WTC11 (cell line): ENCODE measurements at regions not wholly inside any gene's neighbourhood (a gene's known extent, or its start where the extent isn't known, plus 50 kb on each side); places are given as distances from the start of the nearest gene placed in this dataset.

Experiments
- ARID4B ChIP-seq: sonication (generic); formaldehyde crosslinking; IDR thresholded peaks from 2 replicates; pipeline ENCODE4 v1.8.0; 2023; ENCODE audit warnings: missing genetic modification reagents, mild to moderate bottlenecking, borderline replicate concordance
- ATF2 ChIP-seq: sonication (generic); formaldehyde crosslinking; IDR thresholded peaks from 2 replicates; pipeline ENCODE4 v1.8.1; 2022; ENCODE audit warnings: low read depth, missing genetic modification reagents, borderline replicate concordance
- CTCF ChIP-seq: fragments of 200-600 bp; IDR thresholded peaks from 2 replicates; pipeline ENCODE4 v1.8.0; 2022; ENCODE audit warnings: antibody characterized with exemption
- E2F4 ChIP-seq: sonication (generic); formaldehyde crosslinking; IDR thresholded peaks from 2 replicates; pipeline ENCODE4 v1.8.1; 2022; ENCODE audit warnings: low read depth, mild to moderate bottlenecking, moderate library complexity, missing genetic modification reagents, borderline replicate concordance
- EMX1 ChIP-seq: fragments of 250-450 bp; sonication (Bioruptor Pico); IDR thresholded peaks from 2 replicates; pipeline ENCODE4 v1.8.0; 2021; ENCODE audit warnings: mild to moderate bottlenecking
- ETV6 ChIP-seq: sonication (generic); formaldehyde crosslinking; IDR thresholded peaks from 2 replicates; pipeline ENCODE4 v1.8.1; 2022; ENCODE audit warnings: mild to moderate bottlenecking, missing genetic modification reagents
- HMGXB4 ChIP-seq: sonication (generic); formaldehyde crosslinking; IDR thresholded peaks from 2 replicates; pipeline ENCODE4 v1.8.1; 2023; ENCODE audit warnings: mild to moderate bottlenecking, moderate library complexity, missing genetic modification reagents
- JUN ChIP-seq: sonication (generic); formaldehyde crosslinking; IDR thresholded peaks from 2 replicates; pipeline ENCODE4 v1.8.0; 2023; ENCODE audit warnings: mild to moderate bottlenecking, missing genetic modification reagents
- MLX ChIP-seq: sonication (generic); formaldehyde crosslinking; IDR thresholded peaks from 2 replicates; pipeline ENCODE4 v1.8.1; 2023; ENCODE audit warnings: mild to moderate bottlenecking, missing genetic modification reagents, moderate library complexity
- PRRX2 ChIP-seq: fragments of 250-450 bp; sonication (Bioruptor Pico); IDR thresholded peaks from 2 replicates; pipeline ENCODE4 v1.8.0; 2021; ENCODE audit warnings: mild to moderate bottlenecking
- RORB ChIP-seq: fragments of 250-450 bp; sonication (Bioruptor Pico); IDR thresholded peaks from 2 replicates; pipeline ENCODE4 v1.9.0; 2021; ENCODE audit warnings: mild to moderate bottlenecking
- ZBTB43 ChIP-seq: sonication (generic); formaldehyde crosslinking; IDR thresholded peaks from 2 replicates; pipeline ENCODE4 v1.8.1; 2023; ENCODE audit warnings: mild to moderate bottlenecking, missing genetic modification reagents
- ZNF281 ChIP-seq: sonication (generic); formaldehyde crosslinking; IDR thresholded peaks from 2 replicates; pipeline ENCODE4 v1.8.0; 2023; ENCODE audit warnings: mild to moderate bottlenecking, missing genetic modification reagents

- TF ChIP-seq E2F4, result no peak
- TF ChIP-seq ARID4B, result no peak
- no peak for TF ChIP-seq ZBTB43 (CRISPR knock-in tag)
- TF ChIP-seq CTCF, result no peak
- TF ChIP-seq PRRX2 (CRISPR knock-in tag), result no peak
- no peak for TF ChIP-seq ETV6 (CRISPR knock-in tag)
- no peak for TF ChIP-seq EMX1 (CRISPR knock-in tag)
- TF ChIP-seq JUN (CRISPR knock-in tag), result no peak
- TF ChIP-seq HMGXB4 (CRISPR knock-in tag), result no peak
- TF ChIP-seq ATF2 (CRISPR knock-in tag), result no peak
- no peak for TF ChIP-seq MLX (CRISPR knock-in tag)
- no peak for TF ChIP-seq ZNF281
- TF ChIP-seq RORB, result no peak
Observed at GRCh38 chr6:47403056-47403455, 74.5 kb upstream of the CD2AP start (continued).
